ENCODE measurements at regions not wholly inside any gene's neighbourhood (a gene's known extent, or its start where the extent isn't known, plus 50 kb on each side); places are given as distances from the start of the nearest gene placed in this dataset.

GRCh38 chr13:73879346-73880015, 254.7 kb downstream of the KLF12 start:
- no peak for DNase-seq

GRCh38 chr13:73877399-73877798, 256.8 kb downstream of the KLF12 start:
- no peak for DNase-seq

GRCh38 chr13:73876323-73876722, 257.9 kb downstream of the KLF12 start:
- no peak for DNase-seq

- DNase-seq, result no peak
Observed at GRCh38 chr13:73873940-73874830, 260.0 kb downstream of the KLF12 start.

- DNase-seq, result no peak
Observed at GRCh38 chr13:73872397-73872796, 261.8 kb downstream of the KLF12 start.

- no peak for DNase-seq
Observed at GRCh38 chr13:73870970-73871935, 263.0 kb downstream of the KLF12 start.

- no peak for DNase-seq
Observed at GRCh38 chr13:73870036-73870741, 264.0 kb downstream of the KLF12 start.

- DNase-seq, result no peak
Observed at GRCh38 chr13:73865027-73865426, 269.2 kb downstream of the KLF12 start.

GRCh38 chr13:73861136-73861535, 273.1 kb downstream of the KLF12 start:
- no peak for DNase-seq

- no peak for DNase-seq
Observed at GRCh38 chr13:73860501-73860900, 273.7 kb downstream of the KLF12 start.

- no peak for DNase-seq
Observed at GRCh38 chr13:73859841-73860240, 274.4 kb downstream of the KLF12 start.

GRCh38 chr13:73857106-73857505, 277.1 kb downstream of the KLF12 start:
- DNase-seq, result no peak

GRCh38 chr13:73851104-73851503, 283.1 kb downstream of the KLF12 start:
- no peak for DNase-seq

- DNase-seq, result no peak
Observed at GRCh38 chr13:73850104-73850873, 283.9 kb downstream of the KLF12 start.

- DNase-seq, result no peak
Observed at GRCh38 chr13:73849292-73849691, 284.9 kb downstream of the KLF12 start.

GRCh38 chr13:73844986-73845385, 289.2 kb downstream of the KLF12 start:
- DNase-seq, result no peak

- DNase-seq, result no peak
Observed at GRCh38 chr13:73842626-73843025, 291.6 kb downstream of the KLF12 start.

GRCh38 chr13:73842184-73842583, 292.0 kb downstream of the KLF12 start:
- DNase-seq, result no peak

- no peak for DNase-seq
Observed at GRCh38 chr13:73837147-73837546, 297.1 kb downstream of the KLF12 start.

- DNase-seq, result peak; percentile 40
Observed at GRCh38 chr13:73835138-73835721, 299.0 kb downstream of the KLF12 start.

All from NCI-H1092 (cell line).